ENCODE measurements at regions not wholly inside any gene's neighbourhood (a gene's known extent, or its start where the extent isn't known, plus 50 kb on each side); places are given as distances from the start of the nearest gene placed in this dataset.

DNA sequence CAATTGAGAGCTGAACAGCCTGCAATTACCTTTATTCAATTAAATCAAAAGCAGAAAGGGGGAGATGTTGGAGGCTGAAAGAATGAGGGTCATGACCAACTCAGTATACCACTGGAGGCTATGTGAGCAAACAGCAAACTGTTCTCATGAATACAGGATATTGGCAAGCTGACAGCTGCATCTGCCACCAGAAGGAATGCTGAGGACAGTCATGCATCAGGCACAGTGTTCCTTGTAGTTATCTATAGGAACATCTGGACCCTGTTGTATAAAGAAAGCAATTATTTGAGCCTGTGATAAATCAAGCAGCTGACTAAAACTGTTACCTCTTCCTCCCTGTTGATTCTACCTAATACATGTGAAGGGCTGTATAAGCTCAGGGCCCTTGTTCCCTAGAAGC, 2064.6 kb downstream of the TP53TG3F start:
- peaks cover 29% of the 10 kb centered on the region for H3K9me3 ChIP-seq (ENCODE audit: low read depth, low read length, poor library complexity, severe bottlenecking)
- no peaks in the 10 kb centered on the region for H3K36me3 ChIP-seq (ENCODE audit: insufficient read depth, low read length, poor library complexity, severe bottlenecking)
- H3K4me3 ChIP-seq (ENCODE audit: low read depth, low read length, poor library complexity, severe bottlenecking): no peak overlapping the region
- no TSS peak for BruUV-seq (replicated peaks)
- ChIA-PET POLR2A (ENCODE audit: low non-redundant PET) (no interaction called here), CTCF (no interaction called here)
- intact Hi-C loops (cut with micrococcal nuclease; ENCODE audit: unreplicated experiment): loop anchor here (10.0 kb wide), 1 partner anchor 81 kb away; no protein-coding TSS in a partner anchor
- no peaks in the 10 kb centered on the region for H3K4me1 ChIP-seq (ENCODE audit: insufficient read depth, low read length, poor library complexity, severe bottlenecking)
- no peaks in the 10 kb centered on the region for H3K27me3 ChIP-seq (replicated peaks; ENCODE audit: insufficient read depth, low read depth, low read length, poor library complexity)
- no peak overlapping the region for H3K27ac ChIP-seq (ENCODE audit: low read depth, low read length, poor library complexity, severe bottlenecking)
- TF ChIP-seq, protein P1, sequence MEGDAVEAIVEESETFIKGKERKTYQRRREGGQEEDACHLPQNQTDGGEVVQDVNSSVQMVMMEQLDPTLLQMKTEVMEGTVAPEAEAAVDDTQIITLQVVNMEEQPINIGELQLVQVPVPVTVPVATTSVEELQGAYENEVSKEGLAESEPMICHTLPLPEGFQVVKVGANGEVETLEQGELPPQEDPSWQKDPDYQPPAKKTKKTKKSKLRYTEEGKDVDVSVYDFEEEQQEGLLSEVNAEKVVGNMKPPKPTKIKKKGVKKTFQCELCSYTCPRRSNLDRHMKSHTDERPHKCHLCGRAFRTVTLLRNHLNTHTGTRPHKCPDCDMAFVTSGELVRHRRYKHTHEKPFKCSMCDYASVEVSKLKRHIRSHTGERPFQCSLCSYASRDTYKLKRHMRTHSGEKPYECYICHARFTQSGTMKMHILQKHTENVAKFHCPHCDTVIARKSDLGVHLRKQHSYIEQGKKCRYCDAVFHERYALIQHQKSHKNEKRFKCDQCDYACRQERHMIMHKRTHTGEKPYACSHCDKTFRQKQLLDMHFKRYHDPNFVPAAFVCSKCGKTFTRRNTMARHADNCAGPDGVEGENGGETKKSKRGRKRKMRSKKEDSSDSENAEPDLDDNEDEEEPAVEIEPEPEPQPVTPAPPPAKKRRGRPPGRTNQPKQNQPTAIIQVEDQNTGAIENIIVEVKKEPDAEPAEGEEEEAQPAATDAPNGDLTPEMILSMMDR (conservative IDR thresholded peaks at IDR 0.05; ENCODE audit: low read depth, low read length): no peak
- TF ChIP-seq EZH2 (IDR thresholded peaks at IDR 0.05; ENCODE audit: borderline replicate concordance, low read depth, low read length, poor library complexity, severe bottlenecking): no peak
- DNase-seq (ENCODE audit: low spot score): no peak

DNA sequence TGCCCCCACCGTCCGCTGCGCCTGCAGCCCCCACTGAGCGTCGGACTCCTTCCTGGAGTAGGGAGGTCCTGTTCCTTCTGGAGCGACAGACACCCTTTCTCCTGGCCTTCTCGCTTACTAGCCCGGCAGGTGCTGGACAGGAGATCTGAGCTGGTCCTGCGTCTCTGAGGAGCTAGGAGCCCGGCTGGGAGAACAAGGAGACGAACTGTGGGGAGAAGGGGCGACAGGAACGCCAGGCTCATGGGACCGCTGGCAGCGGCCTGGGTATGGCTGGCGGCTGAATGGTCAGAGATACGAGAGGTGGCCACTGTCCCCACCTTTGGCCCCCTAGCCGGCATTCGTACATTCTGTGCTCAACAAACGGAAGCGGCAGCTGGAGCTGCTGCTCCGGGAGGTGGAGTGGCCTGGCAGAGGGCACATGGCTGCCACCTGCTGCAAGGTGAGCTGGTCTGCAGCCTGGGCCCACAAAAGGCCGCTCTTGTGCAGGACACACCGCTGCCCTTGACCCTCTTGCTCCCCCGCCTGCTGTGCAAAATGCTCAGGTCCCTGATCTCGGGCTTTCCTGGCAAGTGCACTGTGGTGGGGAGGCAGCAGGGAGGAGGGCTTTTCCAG, 2066.7 kb downstream of the TP53TG3F start:
- Histone ChIP-seq H3K27ac (ENCODE audit: low read depth, low read length, poor library complexity, severe bottlenecking) (no peak overlapping the region), H3K27me3 (replicated peaks; ENCODE audit: insufficient read depth, low read depth, low read length, poor library complexity) (no peaks in the 10 kb centered on the region), H3K4me3 (ENCODE audit: low read depth, low read length, poor library complexity, severe bottlenecking) (no peak overlapping the region), H3K4me1 (ENCODE audit: insufficient read depth, low read length, poor library complexity, severe bottlenecking) (no peaks in the 10 kb centered on the region), H3K9me3 (ENCODE audit: low read depth, low read length, poor library complexity, severe bottlenecking) (peaks cover 29% of the 10 kb centered on the region), H3K36me3 (ENCODE audit: insufficient read depth, low read length, poor library complexity, severe bottlenecking) (no peaks in the 10 kb centered on the region)
- POLR2A ChIA-PET (ENCODE audit: low non-redundant PET): no interaction called here
- DNase-seq (ENCODE audit: low spot score): no peak
- intact Hi-C loops (cut with micrococcal nuclease; ENCODE audit: unreplicated experiment): loop anchor here (10.0 kb wide), 1 partner anchor 79 kb away; no protein-coding TSS in a partner anchor
- TF ChIP-seq, protein P1 (conservative IDR thresholded peaks at IDR 0.05; ENCODE audit: low read depth, low read length): no peak
- TF ChIP-seq EZH2 (IDR thresholded peaks at IDR 0.05; ENCODE audit: borderline replicate concordance, low read depth, low read length, poor library complexity, severe bottlenecking): no peak
- no TSS peak for BruUV-seq (replicated peaks)
- CTCF ChIA-PET: no interaction called here

DNA sequence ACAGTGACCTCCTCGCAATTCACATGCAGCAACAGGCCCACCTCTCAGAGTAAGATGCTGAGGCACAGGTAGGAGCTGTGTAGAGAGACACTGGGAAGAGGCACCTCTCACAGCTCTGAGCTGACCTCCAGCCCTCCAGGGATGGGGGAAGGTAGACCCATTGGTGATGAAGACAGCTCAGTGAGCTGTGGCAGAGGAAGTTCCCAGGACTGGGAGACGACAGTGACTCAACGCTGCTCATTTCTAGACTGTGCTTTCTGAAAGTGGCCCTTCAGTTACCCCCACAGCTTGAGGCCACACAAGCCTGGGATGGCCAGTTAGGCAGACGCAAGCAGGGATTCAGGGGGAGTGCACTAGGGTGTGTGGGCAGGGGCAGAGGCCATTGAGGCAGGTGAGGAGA, 2073.2 kb downstream of the TP53TG3F start:
- BruUV-seq (replicated peaks): no TSS peak
- intact Hi-C loops (cut with micrococcal nuclease; ENCODE audit: unreplicated experiment): no loop called here
- DNase-seq (ENCODE audit: low spot score): no peak
- Histone ChIP-seq H3K4me1 (ENCODE audit: insufficient read depth, low read length, poor library complexity, severe bottlenecking) (no peaks in the 10 kb centered on the region), H3K9me3 (ENCODE audit: low read depth, low read length, poor library complexity, severe bottlenecking) (peaks cover 27% of the 10 kb centered on the region), H3K4me3 (ENCODE audit: low read depth, low read length, poor library complexity, severe bottlenecking) (no peak overlapping the region), H3K27ac (ENCODE audit: low read depth, low read length, poor library complexity, severe bottlenecking) (no peak overlapping the region), H3K27me3 (replicated peaks; ENCODE audit: insufficient read depth, low read depth, low read length, poor library complexity) (no peaks in the 10 kb centered on the region), H3K36me3 (ENCODE audit: insufficient read depth, low read length, poor library complexity, severe bottlenecking) (no peaks in the 10 kb centered on the region)
- CTCF ChIA-PET: no interaction called here
- POLR2A ChIA-PET (ENCODE audit: low non-redundant PET): no interaction called here
- TF ChIP-seq, protein P1 (conservative IDR thresholded peaks at IDR 0.05; ENCODE audit: low read depth, low read length): no peak
- no peak for TF ChIP-seq EZH2 (IDR thresholded peaks at IDR 0.05; ENCODE audit: borderline replicate concordance, low read depth, low read length, poor library complexity, severe bottlenecking)
